ENCODE measurements at regions not wholly inside any gene's neighbourhood (a gene's known extent, or its start where the extent isn't known, plus 50 kb on each side); places are given as distances from the start of the nearest gene placed in this dataset.
"Not testable (repeated sequence)": the region's sequence is repeated elsewhere in the genome, so short reads cannot be mapped to it uniquely, and the experiment has no call there.

DNA sequence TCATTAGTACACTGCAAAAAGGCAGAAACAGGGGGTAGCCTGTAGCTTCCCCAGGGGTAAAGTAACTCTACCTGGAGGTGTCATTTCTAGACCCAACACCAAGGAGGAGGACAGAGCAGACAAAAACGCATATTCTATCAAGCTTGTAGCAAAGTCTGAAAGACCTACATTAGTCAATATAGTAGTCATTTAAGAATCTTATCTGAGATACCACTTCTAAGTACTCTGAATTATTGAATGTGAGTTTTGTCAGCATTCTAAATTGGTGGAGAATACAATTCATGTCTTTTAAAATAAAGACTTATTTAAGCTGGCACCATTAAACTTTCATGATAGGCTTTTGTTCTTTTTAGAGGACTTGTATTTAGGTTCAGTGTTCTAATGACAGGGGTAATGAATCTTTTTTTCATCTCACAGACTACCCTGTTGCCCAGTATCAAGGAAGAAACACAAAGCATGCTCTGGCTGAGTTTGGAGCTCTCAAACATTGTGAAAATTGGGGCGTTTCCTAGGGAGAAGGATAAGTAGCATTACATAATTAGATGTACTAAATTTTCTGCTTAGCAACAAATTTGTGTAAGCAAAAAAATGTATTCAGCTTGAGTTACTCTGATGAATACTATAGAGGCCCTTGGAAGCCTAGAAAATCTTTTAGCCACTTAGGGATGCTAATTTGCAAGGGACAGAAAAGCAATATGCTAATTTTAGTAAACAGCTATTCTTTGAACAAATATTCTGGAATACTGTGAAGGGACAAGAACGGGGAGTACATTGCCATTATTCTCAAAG, 255.4 kb upstream of the HSF2 start:
- DNase-seq (ENCODE audit: low read depth in 4 of 4, low spot score in 3 of 4), result no peak

DNA sequence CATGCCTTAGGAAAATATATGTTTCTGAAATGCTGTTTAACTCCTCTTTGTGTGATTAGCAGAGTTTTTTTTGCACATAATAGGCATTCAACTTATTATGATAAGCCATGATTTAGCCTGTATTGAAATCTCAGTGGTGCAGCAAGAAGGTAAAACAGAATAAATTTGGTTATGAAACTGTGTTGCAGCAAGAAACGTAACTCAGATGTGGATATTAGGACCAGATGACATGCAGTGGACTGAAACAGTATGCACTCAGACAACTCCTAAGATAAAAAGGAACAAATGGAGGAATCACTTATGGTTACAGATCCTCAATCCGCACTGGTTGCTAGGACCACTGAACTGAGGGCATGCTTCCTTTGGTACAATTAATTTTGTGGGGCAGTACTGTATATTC, 254.2 kb upstream of the HSF2 start:
- DNase-seq (ENCODE audit: low read depth in 4 of 4, low spot score in 3 of 4), result no peak

DNA sequence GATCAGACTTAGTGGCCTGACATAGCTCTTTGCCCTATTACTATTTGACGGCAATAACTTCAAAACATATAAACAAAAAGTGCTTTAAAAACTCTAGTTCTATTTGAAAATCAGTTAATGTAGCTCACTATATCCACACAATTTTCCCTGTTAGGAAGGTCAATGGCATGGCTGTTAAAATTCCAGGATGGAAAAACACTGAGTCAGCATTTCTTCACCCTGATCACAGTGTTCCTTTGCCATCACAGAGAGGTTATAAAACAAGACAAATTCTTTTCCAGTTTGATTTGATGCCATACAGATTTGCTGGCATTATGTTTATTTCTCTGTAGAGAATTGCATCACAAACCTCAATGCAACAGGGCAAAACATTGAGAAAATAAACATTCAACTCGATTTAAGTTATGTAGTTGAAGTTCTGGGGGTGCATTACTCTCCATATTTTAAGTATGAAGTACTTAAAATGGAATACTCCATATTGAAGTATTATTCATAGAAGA, 253.7 kb upstream of the HSF2 start:
- DNase-seq (ENCODE audit: low read depth in 4 of 4, low spot score in 3 of 4), result no peak

DNA sequence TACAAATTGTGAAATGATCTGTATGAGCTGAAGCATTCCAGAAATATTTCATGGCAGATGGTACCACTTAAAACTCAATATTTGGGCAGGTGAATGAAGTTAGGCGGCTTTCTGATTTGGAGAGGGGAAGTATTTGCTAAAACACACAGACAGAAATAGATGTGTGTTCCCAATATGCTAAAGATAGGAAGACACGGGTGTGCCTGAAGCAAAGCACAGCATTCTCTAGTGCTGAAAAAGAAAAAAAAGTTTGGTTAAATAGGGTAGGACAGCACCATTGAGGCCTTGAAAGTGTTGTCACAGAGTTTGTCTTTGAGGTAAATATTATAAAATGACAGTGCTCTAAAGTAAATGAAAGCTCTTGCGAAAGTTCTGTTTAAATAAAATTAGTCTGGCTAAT, 252.2 kb upstream of the HSF2 start:
- no peak for DNase-seq (ENCODE audit: low read depth in 4 of 4, low spot score in 3 of 4)

DNA sequence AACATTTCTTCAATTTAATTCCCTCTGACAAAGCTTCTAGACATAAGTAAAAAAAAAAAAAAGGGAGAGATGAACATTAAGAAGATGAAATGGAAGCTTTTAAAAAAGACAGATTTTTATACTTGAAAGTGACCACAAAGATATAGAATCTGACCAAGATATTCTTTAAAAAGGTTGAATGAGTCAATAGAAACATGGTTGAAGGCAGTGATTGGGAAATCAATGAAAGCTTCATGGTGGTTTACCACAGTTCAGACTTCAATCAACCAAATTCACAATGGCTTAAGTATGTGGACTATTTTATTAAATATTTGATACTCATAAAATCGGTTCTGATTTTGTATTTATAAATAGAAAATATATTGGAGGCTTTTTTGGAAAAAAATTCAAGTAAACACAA, 248.4 kb upstream of the HSF2 start:
- no peak for DNase-seq (ENCODE audit: low read depth in 4 of 4, low spot score in 3 of 4)

DNA sequence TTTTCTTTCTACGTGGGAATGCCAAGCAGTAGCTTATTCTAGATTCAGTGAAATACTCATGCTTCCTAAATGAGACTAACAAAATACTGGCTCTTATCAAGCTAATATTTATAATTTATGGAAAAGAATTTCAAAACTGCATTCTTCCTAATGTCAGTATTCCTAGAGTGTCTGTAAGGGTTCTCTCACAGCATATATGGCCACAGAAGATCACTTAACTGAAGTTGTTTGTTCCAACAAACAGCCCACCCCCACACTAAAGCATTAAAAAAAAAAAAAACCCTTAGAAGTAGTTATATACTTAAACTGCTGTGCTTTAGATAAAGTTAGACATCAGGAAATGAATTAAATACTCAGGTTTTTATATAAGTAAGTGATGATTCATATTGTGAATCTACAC, 247.7 kb upstream of the HSF2 start:
- peak in 2 of 4 donors; percentile 5 to 9 for DNase-seq (ENCODE audit: low read depth in 4 of 4, low spot score in 3 of 4)

DNA sequence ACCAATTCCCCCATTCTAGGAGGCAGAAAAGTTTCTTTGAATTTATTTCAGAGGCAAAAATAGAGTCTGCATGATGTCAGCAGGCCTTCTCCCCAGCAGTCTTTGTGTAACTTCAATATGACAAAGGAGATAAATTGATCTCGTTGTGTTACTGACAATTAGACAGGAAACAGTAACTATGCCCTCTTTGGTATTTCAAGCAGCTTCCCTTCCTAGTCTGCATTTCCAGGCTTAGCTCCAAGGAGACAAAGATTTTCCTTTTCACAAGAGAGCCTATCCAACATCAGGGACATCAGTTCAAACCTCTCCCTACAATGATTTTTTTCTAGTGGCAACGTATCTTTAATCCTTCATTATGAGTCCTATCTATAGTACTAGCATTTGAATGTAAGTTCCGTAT, 245.9 kb upstream of the HSF2 start:
- DNase-seq (ENCODE audit: low read depth in 4 of 4, low spot score in 3 of 4), result no peak

DNA sequence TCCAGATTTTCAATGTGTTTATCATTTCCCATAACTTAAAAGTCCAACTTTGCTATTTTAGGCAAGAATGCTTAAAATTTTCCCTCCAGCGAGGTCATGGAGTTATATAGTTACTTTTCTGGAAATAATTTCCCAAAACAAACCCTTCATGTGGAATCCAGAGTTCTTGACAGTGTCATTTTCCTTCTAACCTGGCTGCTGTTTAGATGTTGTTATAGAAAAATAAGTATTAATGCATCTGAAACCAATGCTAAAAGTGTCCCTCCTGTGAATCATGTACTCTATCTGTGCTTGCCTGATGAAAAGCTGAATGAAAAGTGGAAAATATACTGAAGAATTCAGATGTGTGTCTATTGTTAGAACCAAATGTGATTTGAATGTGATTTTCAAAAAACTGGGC, 245.3 kb upstream of the HSF2 start:
- DNase-seq (ENCODE audit: low read depth in 4 of 4, low spot score in 3 of 4), result no peak

DNA sequence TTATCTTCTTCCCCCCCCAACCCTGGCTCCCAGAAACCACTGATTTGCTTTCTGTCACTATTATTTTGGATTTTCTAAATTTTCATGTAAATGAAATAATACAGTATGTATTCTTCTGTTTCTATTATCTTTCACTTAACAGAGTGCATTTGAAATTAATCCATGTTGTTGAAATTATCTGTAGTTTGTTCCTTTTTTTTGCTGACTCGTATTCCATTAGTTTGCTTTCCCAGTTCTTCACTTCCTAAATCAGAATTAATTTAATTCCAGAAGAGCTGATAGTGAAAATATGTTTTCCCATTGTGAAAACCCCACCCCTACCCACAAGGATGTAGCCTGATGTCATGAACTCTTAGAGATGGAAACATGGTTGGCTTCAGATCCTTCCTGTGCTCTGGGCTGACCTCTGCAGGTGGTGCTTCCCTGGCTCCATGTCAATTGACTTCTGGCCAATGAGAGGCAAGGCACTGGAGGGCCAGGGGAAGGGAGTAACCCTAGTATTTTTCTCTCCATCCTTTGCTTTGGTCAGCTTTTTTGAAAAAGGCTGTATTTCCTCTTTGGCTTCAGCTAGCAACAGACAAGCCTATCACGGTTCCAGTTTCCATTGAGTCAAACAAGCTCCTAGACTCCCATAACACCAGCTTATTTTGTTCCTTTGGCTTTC, 244.4 kb upstream of the HSF2 start:
- no peak for DNase-seq (ENCODE audit: low read depth in 4 of 4, low spot score in 3 of 4)

DNA sequence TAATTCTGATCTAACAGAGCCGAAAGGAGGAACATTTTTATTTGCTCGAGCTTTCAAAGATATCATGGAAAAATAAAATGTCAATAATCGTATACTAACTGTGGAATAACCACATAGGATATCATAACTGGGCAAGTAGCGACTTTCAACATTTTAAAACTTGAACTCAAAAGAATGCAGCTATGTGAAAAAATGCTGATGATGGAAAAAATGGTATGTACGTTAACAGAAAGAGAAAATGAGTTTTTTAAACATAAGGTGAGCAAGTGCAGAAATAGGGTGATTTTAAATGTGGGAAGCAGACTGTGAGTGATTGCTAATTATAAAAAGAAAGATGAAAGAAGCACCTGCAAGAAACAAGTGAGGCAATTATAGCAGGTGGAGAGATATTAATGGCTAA, 238.3 kb upstream of the HSF2 start:
- no peak for DNase-seq (ENCODE audit: low read depth in 4 of 4, low spot score in 3 of 4)

DNA sequence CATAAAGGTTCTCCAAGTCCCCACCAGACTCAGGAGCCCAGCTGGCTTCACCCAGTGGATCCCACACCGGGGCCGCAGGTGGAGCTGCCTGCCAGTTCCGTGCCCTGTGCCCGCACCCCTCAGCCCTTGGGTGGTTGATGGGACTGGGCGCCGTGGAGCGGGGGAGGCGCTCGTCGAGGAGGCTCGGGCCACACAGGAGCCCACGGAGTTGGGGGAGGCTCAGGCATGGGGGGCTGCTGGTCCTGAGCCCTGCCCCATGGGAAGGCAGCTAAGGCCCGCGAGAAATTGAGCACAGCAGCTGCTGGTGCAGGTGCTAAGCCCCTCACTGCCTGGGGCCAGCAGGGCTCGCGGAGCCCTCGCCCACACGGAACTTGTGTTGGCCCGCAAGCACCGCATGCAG, 234.4 kb upstream of the HSF2 start:
- DNase-seq (ENCODE audit: low read depth in 4 of 4, low spot score in 3 of 4), result no peak

DNA sequence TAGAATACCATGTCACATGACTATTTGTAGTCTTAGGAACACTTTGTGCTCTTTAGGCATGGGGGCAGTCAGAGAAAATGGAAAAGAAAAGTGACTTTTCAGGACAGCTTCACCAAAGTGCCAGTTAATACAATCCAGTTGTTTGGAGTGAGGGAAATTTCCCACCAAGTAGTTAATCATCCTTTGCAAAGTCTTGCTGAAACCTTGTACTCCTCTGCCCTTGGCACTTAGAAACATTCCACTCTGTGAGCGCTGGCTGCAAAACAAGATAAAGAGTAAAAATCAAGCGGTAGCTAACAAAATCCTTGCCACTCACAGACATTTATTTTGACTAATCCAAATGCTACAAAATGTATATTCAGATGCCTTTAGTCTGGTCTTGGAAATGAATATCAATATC, 229.2 kb upstream of the HSF2 start:
- no peak for DNase-seq (ENCODE audit: low read depth in 4 of 4, low spot score in 3 of 4)

DNA sequence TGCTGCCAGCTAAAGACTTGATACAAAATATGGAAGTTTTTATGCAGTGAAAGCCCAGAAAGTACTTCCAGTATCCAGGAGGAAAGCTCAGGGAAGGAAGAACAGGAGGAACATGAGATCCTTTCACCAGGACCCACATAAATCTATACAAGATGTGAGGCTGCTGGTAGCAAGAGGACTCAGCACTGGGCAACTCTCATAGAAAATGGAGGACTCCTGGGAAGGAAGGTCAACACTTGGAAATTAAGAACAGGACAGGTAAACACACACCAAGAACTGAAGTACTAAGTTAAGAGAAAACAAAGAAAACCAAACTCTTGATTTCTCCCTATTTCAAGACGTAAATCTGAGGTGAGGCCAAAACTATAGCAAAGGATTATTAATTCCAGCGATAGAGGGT, 220.5 kb upstream of the HSF2 start:
- DNase-seq (ENCODE audit: low read depth in 4 of 4, low spot score in 3 of 4), result no peak

DNA sequence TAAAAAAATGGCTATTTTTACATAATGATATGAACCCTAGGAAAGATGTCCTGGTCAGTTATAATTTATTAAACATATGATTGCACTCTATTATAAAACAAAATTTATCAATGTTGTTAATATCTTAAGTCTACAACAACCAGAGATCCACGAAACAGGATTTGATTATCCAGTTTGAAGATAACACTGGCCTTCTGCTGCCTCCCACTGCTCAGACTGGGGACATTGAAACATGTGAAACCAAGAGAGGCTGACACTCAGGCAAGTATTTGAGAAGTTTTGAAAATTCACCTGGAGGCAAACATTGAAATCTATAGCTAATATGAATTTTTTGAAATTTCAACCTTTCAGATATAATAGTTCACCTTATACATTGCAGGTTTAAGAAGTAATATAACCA, 219.3 kb upstream of the HSF2 start:
- no peak for DNase-seq (ENCODE audit: low read depth in 4 of 4, low spot score in 3 of 4)

DNA sequence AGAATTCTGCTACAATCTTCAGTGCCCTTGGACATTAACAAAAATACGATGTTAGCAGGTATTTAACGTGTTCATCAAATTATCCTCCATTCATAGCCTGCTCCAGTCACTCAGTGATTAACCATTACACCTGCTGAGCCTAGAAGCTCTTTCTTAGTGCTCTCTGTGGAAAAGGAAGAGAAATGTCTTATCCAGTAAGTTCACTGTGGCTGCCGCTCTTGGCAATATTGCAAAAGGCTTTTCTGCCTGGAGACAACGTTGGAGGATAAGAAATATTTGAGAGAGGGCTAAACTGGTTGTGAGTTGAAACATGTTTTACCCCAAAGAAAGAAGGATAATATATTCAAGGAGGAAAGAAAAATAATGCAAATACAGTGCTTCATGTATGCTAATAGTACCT, 217.4 kb upstream of the HSF2 start:
- no peak for DNase-seq (ENCODE audit: low read depth in 4 of 4, low spot score in 3 of 4)

DNA sequence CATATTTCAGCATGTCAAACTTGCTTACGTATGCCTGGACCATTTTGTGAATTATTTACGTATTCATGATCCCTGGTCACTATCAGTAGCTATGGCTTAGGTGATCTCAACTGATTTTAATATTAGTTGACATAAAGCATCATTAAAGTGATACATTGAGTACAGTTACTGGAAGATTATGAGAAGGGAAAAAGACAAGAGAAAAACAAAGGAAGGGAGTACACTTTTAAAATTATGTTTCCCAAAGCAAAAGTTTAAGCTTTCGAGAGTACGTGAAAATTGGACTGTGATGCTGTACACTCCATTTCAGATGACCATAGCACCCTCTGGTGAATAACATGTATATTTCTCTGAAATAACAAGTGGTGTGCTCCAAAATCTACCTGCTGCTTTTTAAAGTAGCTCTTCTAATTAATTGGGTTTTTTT, 215.0 kb upstream of the HSF2 start:
- DNase-seq (ENCODE audit: low read depth in 4 of 4, low spot score in 3 of 4), result peak in 1 of 4 donors; percentile 16

DNA sequence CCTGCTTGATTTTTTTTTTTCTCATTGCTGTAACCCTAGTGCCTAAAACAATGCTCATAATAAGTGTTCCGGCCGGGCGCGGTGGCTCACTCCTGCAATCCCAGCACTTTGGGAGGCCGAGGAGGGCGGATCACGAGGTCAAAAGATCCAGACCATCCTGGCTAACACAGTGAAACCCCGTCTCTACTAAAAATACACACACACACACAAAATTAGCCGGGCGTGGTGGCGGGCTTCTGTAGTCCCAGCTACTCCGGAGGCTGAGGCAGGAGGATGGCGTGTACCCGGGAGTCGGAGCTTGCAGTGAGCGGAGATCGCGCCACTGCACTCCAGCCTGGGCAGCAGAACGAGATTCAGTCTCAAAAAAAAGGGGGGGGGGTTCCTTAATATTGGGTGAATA, 214.0 kb upstream of the HSF2 start:
- not testable (repeated sequence) for DNase-seq (ENCODE audit: low read depth in 4 of 4, low spot score in 3 of 4)

DNA sequence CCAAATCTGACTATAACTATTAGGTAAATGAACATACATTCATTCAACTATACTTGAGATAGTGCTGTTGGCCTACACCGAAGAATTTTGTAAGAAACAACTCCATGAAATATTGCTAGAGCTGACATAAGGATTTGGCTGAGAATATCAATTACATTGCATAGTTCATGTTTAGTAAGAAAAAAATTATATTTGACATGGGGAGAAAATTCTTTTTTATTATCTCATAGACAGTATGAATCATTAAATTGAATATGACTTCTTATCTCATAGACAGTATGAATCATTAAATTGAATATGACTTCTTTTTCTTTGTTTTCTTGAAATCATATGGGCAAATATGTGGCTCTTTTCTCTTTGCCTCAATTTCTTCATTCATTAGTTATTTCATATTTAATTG, 212.3 kb upstream of the HSF2 start:
- no peak for DNase-seq (ENCODE audit: low read depth in 4 of 4, low spot score in 3 of 4)

DNA sequence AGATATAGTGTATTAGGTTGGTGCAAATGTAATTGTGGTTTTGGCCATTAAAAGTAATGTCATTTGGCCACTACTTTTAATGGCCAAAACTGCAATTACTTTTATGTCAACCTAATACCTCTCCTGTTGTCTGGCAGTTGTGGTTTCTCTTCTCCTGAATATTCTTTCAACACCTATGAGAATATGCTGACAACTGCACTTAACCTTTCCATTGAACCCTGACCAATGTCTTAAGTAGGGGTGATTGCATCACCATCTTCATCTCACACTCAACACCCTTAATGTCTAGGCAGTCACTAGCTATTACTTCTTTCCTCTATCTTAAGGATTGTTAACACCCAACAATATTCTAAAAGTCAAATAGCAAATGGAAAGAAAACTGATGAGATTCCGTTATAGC, 200.5 kb upstream of the HSF2 start:
- DNase-seq (ENCODE audit: low read depth in 4 of 4, low spot score in 3 of 4), result no peak

DNA sequence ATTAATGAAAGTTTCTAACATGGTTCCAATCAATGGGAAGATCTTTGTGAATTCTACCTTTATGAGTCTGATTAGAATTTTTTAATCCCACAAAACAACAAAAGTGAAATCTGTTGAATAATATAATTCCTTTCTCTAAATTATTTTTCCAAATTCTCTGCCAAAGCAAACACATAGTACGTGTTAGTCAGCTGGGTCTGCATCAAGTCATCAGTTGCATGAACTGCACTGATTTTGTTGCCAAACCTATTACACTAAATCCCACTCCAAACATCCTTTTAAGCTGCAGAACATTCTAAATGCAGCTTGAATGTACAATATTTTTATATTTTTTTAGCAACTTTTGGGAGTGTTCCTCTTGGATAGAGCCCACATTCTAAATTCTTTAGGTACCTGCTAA, 199.0 kb upstream of the HSF2 start:
- DNase-seq (ENCODE audit: low read depth in 4 of 4, low spot score in 3 of 4), result no peak

DNA sequence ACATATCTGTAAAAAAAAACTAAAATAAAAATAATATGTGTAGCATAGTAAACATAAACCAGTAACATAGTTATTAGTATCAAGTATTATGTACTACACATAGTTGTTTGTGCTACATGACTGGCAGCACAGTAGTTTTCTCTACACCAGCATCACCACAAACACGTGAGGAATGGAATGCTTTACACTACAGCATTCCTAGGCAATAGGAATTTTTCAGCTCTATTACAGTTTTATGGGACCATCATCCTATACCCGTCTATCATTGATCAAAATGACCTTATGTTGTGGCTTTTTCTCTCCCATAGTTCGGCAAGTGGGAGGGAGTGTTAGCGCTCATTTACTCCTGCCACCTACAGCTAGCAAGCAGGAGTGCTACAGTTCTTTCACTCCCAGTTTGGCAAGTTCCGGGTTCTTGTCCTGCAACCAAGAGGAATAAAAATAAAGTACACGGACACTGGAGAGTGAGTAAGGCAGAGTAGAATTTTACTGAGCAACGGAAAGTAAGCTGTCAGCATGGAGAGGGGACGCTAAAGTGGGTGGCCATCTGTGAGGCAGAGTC, 196.8 kb upstream of the HSF2 start:
- no peak for DNase-seq (ENCODE audit: low read depth in 4 of 4, low spot score in 3 of 4)

DNA sequence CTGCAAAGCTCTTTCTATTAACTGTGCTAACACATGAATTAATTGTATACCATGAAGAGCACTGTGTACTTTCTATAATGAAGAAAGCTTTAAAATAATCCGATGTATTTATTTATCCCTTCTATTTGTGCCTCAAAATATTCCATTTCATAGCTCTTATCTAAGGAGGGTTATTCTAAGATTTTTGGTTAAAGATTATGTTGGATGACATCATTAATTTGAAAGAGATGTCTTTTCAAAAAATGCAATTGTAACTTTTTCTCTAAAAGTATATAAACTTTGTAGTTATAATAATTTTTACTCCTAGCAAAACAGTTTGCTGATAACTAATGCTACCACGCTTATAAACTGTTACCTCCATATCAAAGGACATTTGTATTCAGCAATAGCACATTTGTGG, 192.4 kb upstream of the HSF2 start:
- no peak for DNase-seq (ENCODE audit: low read depth in 4 of 4, low spot score in 3 of 4)

Measured in left renal pelvis (tissue), 4 donors.